H1 (cell line): ENCODE measurements at regions not wholly inside any gene's neighbourhood (a gene's known extent, or its start where the extent isn't known, plus 50 kb on each side); places are given as distances from the start of the nearest gene placed in this dataset.
A peak's percentile ranks its signal among the peaks of the same experiment; 100 is the strongest.

Experiments
- CTCF ChIA-PET: fragments of 300-600 bp; sonication (Branson Sonifier 250); formaldehyde crosslinking; loops from one replicate; lab custom pipeline; 2021; ENCODE audit not compliant: partially characterized antibody; lab: Charles Lee
- POLR2A ChIA-PET: fragments of 300-600 bp; sonication (Branson Sonifier 250); formaldehyde crosslinking; loops from one replicate; lab custom pipeline; 2021; ENCODE audit warnings: inconsistent platforms; ENCODE audit not compliant: partially characterized antibody; lab: Charles Lee
- DNase-seq, 2 experiments: peaks; one replicate each; pipeline versions ENCODE4 v3.0.0 to v3.0.0-alpha.2; 2010 to 2022; ENCODE audit warnings: low spot score in 2 of 2, low read depth in 1 of 2, mixed read lengths in 1 of 2
- FAIRE-seq: peaks from 2 replicates; lab custom pipeline; 2011; peaks lifted over from hg19 to GRCh38; lab: Jason Lieb, UNC
- H2AFZ ChIP-seq: 2 replicates; pipeline ENCODE4 v1.8.1; 2012; ENCODE audit warnings: low read length, inconsistent platforms
- H2AK5ac ChIP-seq: 2 replicates; pipeline ENCODE4 v1.6.1; 2013; ENCODE audit warnings: low read depth, low read length
- H2BK120ac ChIP-seq: replicated peaks from 2 replicates; pipeline ENCODE3; 2013; ENCODE audit warnings: low read depth, low read length, inconsistent platforms
- H2BK12ac ChIP-seq: 2 replicates; pipeline ENCODE4 v1.6.1; 2013; ENCODE audit warnings: low read depth, low read length
- H2BK15ac ChIP-seq: 2 replicates; pipeline ENCODE4 v1.6.1; 2013; ENCODE audit warnings: low read length
- H2BK20ac ChIP-seq: 2 replicates; pipeline ENCODE4 v1.6.1; 2013; ENCODE audit warnings: low read length
- H2BK5ac ChIP-seq: 2 replicates; pipeline ENCODE4 v1.6.1; 2013; ENCODE audit warnings: low read depth, low read length
- H3K14ac ChIP-seq: 2 replicates; pipeline ENCODE4 v1.6.1; 2013; ENCODE audit warnings: inconsistent platforms; ENCODE audit not compliant: insufficient read length
- H3K18ac ChIP-seq: 2 replicates; pipeline ENCODE4 v1.6.1; 2013; ENCODE audit warnings: low read length; ENCODE audit errors: extremely low read depth
- H3K23ac ChIP-seq: 2 replicates; pipeline ENCODE4 v1.6.1; 2013; ENCODE audit warnings: inconsistent platforms; ENCODE audit not compliant: insufficient read length
- H3K23me2 ChIP-seq: 2 replicates; pipeline ENCODE4 v1.6.1; 2013; ENCODE audit warnings: low read depth, low read length
- H3K27ac ChIP-seq: 2 replicates; pipeline ENCODE4 v1.6.1; 2011; ENCODE audit warnings: low read depth, low read length, inconsistent platforms
- H3K27me3 ChIP-seq, 4 experiments: replicated peaks in 1 of 4; 1 replicate in 1 of 4; 2 replicates in 3 of 4; pipeline versions ENCODE4 v1.6.1 to v1.8.1; 2011 to 2013; ENCODE audit warnings: low read length in 3 of 4, mild to moderate bottlenecking in 3 of 4, inconsistent platforms in 2 of 4, mixed read lengths in 2 of 4, moderate library complexity in 1 of 4; ENCODE audit not compliant: control insufficient read depth in 3 of 4, insufficient read depth in 3 of 4; ENCODE audit errors: extremely low read depth in 1 of 4
- H3K36me3 ChIP-seq, 4 experiments: 2 replicates each; pipeline versions ENCODE4 v1.6.1 to v1.8.1; 2011 to 2013; ENCODE audit warnings: mild to moderate bottlenecking in 4 of 4, low read length in 3 of 4, moderate library complexity in 2 of 4, control low read depth in 1 of 4, inconsistent platforms in 1 of 4; ENCODE audit not compliant: insufficient read depth in 4 of 4, control insufficient read depth in 2 of 4
- H3K4ac ChIP-seq: replicated peaks from 2 replicates; pipeline ENCODE3; 2013; ENCODE audit warnings: low read length, low read depth, mixed read lengths, inconsistent platforms; ENCODE audit not compliant: insufficient read length
- H3K4me1 ChIP-seq, 4 experiments: replicated peaks in 1 of 4; 1 replicate in 1 of 4; 2 replicates in 3 of 4; pipeline versions ENCODE4 v1.6.1 to v1.8.1; 2011 to 2013; ENCODE audit warnings: low read length in 3 of 4, inconsistent platforms in 2 of 4, mixed read lengths in 1 of 4; ENCODE audit not compliant: insufficient read depth in 4 of 4, control insufficient read depth in 3 of 4
- H3K4me2 ChIP-seq, 2 experiments: 2 replicates each; pipeline versions ENCODE4 v1.6.1 to v1.8.1; 2011 to 2013; ENCODE audit warnings: low read depth in 2 of 2, low read length in 2 of 2, control low read depth in 1 of 2, inconsistent platforms in 1 of 2, mild to moderate bottlenecking in 1 of 2; ENCODE audit not compliant: insufficient read depth in 1 of 2
- H3K4me3 ChIP-seq, 4 experiments: fragments of 200-600, 300-600 bp in 1 of 4; sonication (generic), shearing (Covaris generic), sonication (Bioruptor Twin) in 1 of 4; 2 replicates each; pipeline versions ENCODE4 v1.5.1 to v1.8.1; 2011 to 2016; ENCODE audit warnings: low read length in 4 of 4, low read depth in 3 of 4, control low read depth in 2 of 4, inconsistent platforms in 2 of 4, mild to moderate bottlenecking in 2 of 4, mixed read lengths in 1 of 4, moderate library complexity in 1 of 4; ENCODE audit not compliant: insufficient read depth in 2 of 4; ENCODE audit errors: extremely low read depth in 1 of 4
- H3K56ac ChIP-seq: replicated peaks from 2 replicates; pipeline ENCODE3; 2013; ENCODE audit warnings: low read depth, mild to moderate bottlenecking, mixed read lengths, low read length, inconsistent platforms; ENCODE audit not compliant: insufficient read length
- H3K79me1 ChIP-seq: 2 replicates; pipeline ENCODE4 v1.6.1; 2013; ENCODE audit warnings: low read depth, low read length, control low read depth
- H3K79me2 ChIP-seq, 2 experiments: 2 replicates each; pipeline versions ENCODE4 v1.6.1 to v1.8.1; 2012 to 2013; ENCODE audit warnings: low read length in 2 of 2, mild to moderate bottlenecking in 2 of 2, inconsistent platforms in 1 of 2; ENCODE audit not compliant: insufficient read depth in 2 of 2, control insufficient read depth in 1 of 2
- H3K9ac ChIP-seq, 4 experiments: replicated peaks in 1 of 4; 1 replicate in 1 of 4; 2 replicates in 3 of 4; pipeline versions ENCODE4 v1.6.1 to v1.8.1; 2011 to 2013; ENCODE audit warnings: low read depth in 3 of 4, low read length in 3 of 4, control low read depth in 2 of 4, mild to moderate bottlenecking in 2 of 4, moderate library complexity in 2 of 4, inconsistent platforms in 1 of 4; ENCODE audit errors: extremely low read depth in 1 of 4
- H3K9me3 ChIP-seq, 2 experiments: 2 replicates each; pipeline versions ENCODE4 v1.6.1 to v1.8.1; 2012 to 2013; ENCODE audit warnings: mild to moderate bottlenecking in 2 of 2, moderate library complexity in 2 of 2, control low read depth in 1 of 2, inconsistent platforms in 1 of 2, low read depth in 1 of 2, low read length in 1 of 2, mixed read lengths in 1 of 2; ENCODE audit not compliant: insufficient read depth in 2 of 2
- H4K20me1 ChIP-seq, 2 experiments: replicated peaks in 1 of 2; 2 replicates each; pipeline versions ENCODE3 to v1.8.1; 2011 to 2013; ENCODE audit warnings: inconsistent platforms in 2 of 2, low read length in 2 of 2, mild to moderate bottlenecking in 1 of 2; ENCODE audit not compliant: insufficient read depth in 2 of 2, control insufficient read depth in 1 of 2
- H4K5ac ChIP-seq: 2 replicates; pipeline ENCODE4 v1.6.1; 2013; ENCODE audit warnings: low read length, low read depth, mixed read lengths, inconsistent platforms; ENCODE audit not compliant: insufficient read length
- H4K8ac ChIP-seq: 2 replicates; pipeline ENCODE4 v1.8.0; 2013; ENCODE audit warnings: mild to moderate bottlenecking, moderate library complexity, low read length, inconsistent platforms; ENCODE audit not compliant: insufficient read depth; ENCODE audit errors: extremely low read depth
- H4K91ac ChIP-seq: replicated peaks from 2 replicates; pipeline ENCODE3; 2013; ENCODE audit warnings: low read length, mixed read lengths, inconsistent platforms; ENCODE audit not compliant: insufficient read length
- ATF3 ChIP-seq: IDR thresholded peaks from 2 replicates; pipeline ENCODE4 v1.6.1; 2011; ENCODE audit warnings: low read depth, mild to moderate bottlenecking, low read length; ENCODE audit not compliant: insufficient read depth
- CBX8 ChIP-seq: fragments of 300-800, 300-1000 bp; sonication (generic); IDR thresholded peaks from 2 replicates; pipeline ENCODE4 v1.7.1; 2016; ENCODE audit warnings: low read depth, low read length, borderline replicate concordance
- CHD2 ChIP-seq: IDR thresholded peaks from 2 replicates; pipeline ENCODE4 v1.6.1; 2012; ENCODE audit warnings: low read length, improper control_type of control experiment
- JUND ChIP-seq: IDR thresholded peaks from 2 replicates; pipeline ENCODE4 v1.6.1; 2011; ENCODE audit warnings: mild to moderate bottlenecking, improper control_type of control experiment, low read length
- PHF8 ChIP-seq: fragments of 200-600 bp; sonication (generic); conservative IDR thresholded peaks from 2 replicates; pipeline ENCODE4 v1.7.1; 2012; ENCODE audit warnings: low read depth, mild to moderate bottlenecking, inconsistent platforms, low read length, moderate library complexity
- POLR2A ChIP-seq, 2 experiments: IDR thresholded peaks; 1 replicate in 1 of 2; 2 replicates in 1 of 2; pipeline ENCODE4 v1.6.1; 2011; ENCODE audit warnings: low read depth in 2 of 2, low read length in 2 of 2, mild to moderate bottlenecking in 2 of 2; ENCODE audit errors: control extremely low read depth in 1 of 2
- RFX5 ChIP-seq: IDR thresholded peaks from 2 replicates; pipeline ENCODE4 v1.6.1; 2011; ENCODE audit warnings: low read depth, low read length, improper control_type of control experiment, borderline replicate concordance
- SIX5 ChIP-seq: IDR thresholded peaks from 2 replicates; pipeline ENCODE4 v1.6.1; 2011; ENCODE audit warnings: mild to moderate bottlenecking, low read depth, low read length
- SUZ12 ChIP-seq: fragments of 200-600 bp; sonication (generic); IDR thresholded peaks from 2 replicates; pipeline ENCODE4 v1.6.1; 2012; ENCODE audit warnings: mild to moderate bottlenecking, inconsistent platforms, low read length, moderate library complexity, mixed read lengths
- TAF1 ChIP-seq: IDR thresholded peaks from 2 replicates; pipeline ENCODE4 v1.6.1; 2011; ENCODE audit warnings: mild to moderate bottlenecking, low read depth, low read length
- USF2 ChIP-seq: IDR thresholded peaks from 2 replicates; pipeline ENCODE4 v1.6.1; 2011; ENCODE audit warnings: low read length, improper control_type of control experiment
- WGBS, 2 experiments: shearing (Covaris generic) in 1 of 2; methylation state at CpG; one replicate each; pipeline versions ENCODE4 v1.1.6 to v1.1.7; 2013 to 2015; ENCODE audit warnings: low lambda C conversion rate in 2 of 2, mixed read lengths in 2 of 2, inconsistent platforms in 1 of 2, low coverage in 1 of 2, missing lambda C conversion rate in 1 of 2; ENCODE audit not compliant: insufficient replicate concordance in 2 of 2, insufficient coverage in 1 of 2, insufficient read length in 1 of 2; ENCODE audit errors: extremely low coverage in 1 of 2, missing lambda C conversion rate in 1 of 2; 5-methylcytosine and 5-hydroxymethylcytosine counted together

- H3K56ac ChIP-seq = no peak overlapping the region
- TF ChIP-seq JUND = no peak
- TF ChIP-seq SUZ12 = no peak
- TF ChIP-seq USF2 = no peak
- TF ChIP-seq SIX5 = no peak
- TF ChIP-seq RFX5 = no peak
- TF ChIP-seq PHF8 = no peak
- TF ChIP-seq ATF3 = no peak
- no peak for TF ChIP-seq POLR2A (IDR thresholded peaks at IDR 0.05; ENCODE audit: control extremely low read depth in 1 of 2, low read depth in 2 of 2, low read length in 2 of 2)
- no peak for TF ChIP-seq TAF1
- TF ChIP-seq CBX8 = no peak
- no peak for TF ChIP-seq CHD2
- H2BK5ac ChIP-seq = no peak overlapping the region; the same call in 1 of the 2 replicates
- H3K79me2 ChIP-seq = no peaks in the 10 kb centered on the region
- no peaks in the 10 kb centered on the region for H3K79me1 ChIP-seq
- H3K27ac ChIP-seq = no peak overlapping the region
- H2AK5ac ChIP-seq = no peak overlapping the region
- H2BK12ac ChIP-seq = no peak overlapping the region
- FAIRE-seq = no peak
- H3K18ac ChIP-seq = no peak overlapping the region
- H4K91ac ChIP-seq = peak overlapping the region; percentile 1
- H3K27me3 ChIP-seq = no peaks in the 10 kb centered on the region
- no peak overlapping the region for H2BK15ac ChIP-seq
- no peak overlapping the region for H2BK120ac ChIP-seq
- H3K4me1 ChIP-seq = no peaks in the 10 kb centered on the region
- H3K4ac ChIP-seq = no peak overlapping the region
- H2AFZ ChIP-seq = no peak overlapping the region
- H3K9ac ChIP-seq = no peak overlapping the region
- WGBS, 2 experiments = 79% methylated on average over 1 of the region's 1 CpG; no CpG with 5 or more reads in 1 of the 2 experiments
- no peaks in the 10 kb centered on the region for H3K23me2 ChIP-seq
- no peaks in the 10 kb centered on the region for H4K20me1 ChIP-seq
- no peak overlapping the region for H2BK20ac ChIP-seq
- no peaks in the 10 kb centered on the region for H3K36me3 ChIP-seq
- ChIA-PET CTCF (no interaction called here), POLR2A (interaction anchor here (1.6 kb wide), 1 partner anchor 10 kb away, joined by 3 read pairs; no protein-coding TSS in a partner anchor)
- H4K5ac ChIP-seq = no peak overlapping the region
- no peak for DNase-seq
- H4K8ac ChIP-seq = no peak overlapping the region
- H3K4me2 ChIP-seq = no peak overlapping the region
- no peak overlapping the region for H3K4me3 ChIP-seq
- no peak overlapping the region for H3K23ac ChIP-seq
- no peak overlapping the region for H3K14ac ChIP-seq
- H3K9me3 ChIP-seq = no peaks in the 10 kb centered on the region
Observed at GRCh38 chr4:17020451-17020850, 122.0 kb upstream of the LDB2 start.
